GM12878 (cell line): ENCODE measurements at regions not wholly inside any gene's neighbourhood (a gene's known extent, or its start where the extent isn't known, plus 50 kb on each side); places are given as distances from the start of the nearest gene placed in this dataset.

Source experiments
- ATAC-seq: fragments of 200-7000 bp; cut with Tn5 transposase; 3 replicates; pipeline ENCODE4 v1.9.1; 2020; ENCODE audit warnings: mild to moderate bottlenecking, moderate library complexity
- BruUV-seq: library from RNA; stranded (reverse); fragments of 400-500 nt; replicated peaks from 2 replicates; lab custom pipeline; 2021; lab: Mats Ljungman, UMichigan
- CTCF ChIA-PET: fragments of 300-600 bp; sonication (Branson Sonifier 250); formaldehyde crosslinking; extraction: SDS; loops from one replicate; lab custom pipeline; 2021; ENCODE audit warnings: inconsistent platforms; lab: Yijun Ruan, JAX
- POLR2A ChIA-PET: fragments of 350-600 bp; formaldehyde crosslinking; extraction: SDS; loops from one replicate; lab custom pipeline; 2021; ENCODE audit warnings: inconsistent platforms; lab: Charles Lee
- RAD21 ChIA-PET: fragments of 300-600 bp; sonication (Branson Sonifier 250); formaldehyde crosslinking; loops from one replicate; lab custom pipeline; 2023; ENCODE audit warnings: antibody characterized with exemption; ENCODE audit not compliant: unreplicated experiment; lab: Charles Lee
- SMC1A ChIA-PET: fragments of 300-600 bp; sonication (Branson Sonifier 250); formaldehyde crosslinking; loops from one replicate; lab custom pipeline; 2023; ENCODE audit not compliant: unreplicated experiment, uncharacterized antibody; lab: Charles Lee
- DNase-seq: peaks from one replicate; pipeline ENCODE4 v3.0.0-alpha.2; 2011; ENCODE audit warnings: low read depth, low spot score
- FAIRE-seq: peaks from 3 replicates; lab custom pipeline; 2011; peaks lifted over from hg19 to GRCh38; lab: Jason Lieb, UNC
- H2AFZ ChIP-seq: 2 replicates; pipeline ENCODE4 v1.6.0; 2011; ENCODE audit warnings: low read depth, low read length, control low read depth; ENCODE audit not compliant: control insufficient read depth
- H3K27ac ChIP-seq: 2 replicates; pipeline ENCODE4 v1.5.1; 2011; ENCODE audit warnings: control low read depth; ENCODE audit not compliant: control insufficient read depth, insufficient read depth
- H3K27me3 ChIP-seq, 2 experiments: replicated peaks in 1 of 2; 2 replicates each; pipeline versions ENCODE4 v1.6.0 to v1.6.1; 2011; ENCODE audit warnings: low read length in 1 of 2; ENCODE audit not compliant: control insufficient read depth in 2 of 2, insufficient read depth in 2 of 2
- H3K36me3 ChIP-seq, 2 experiments: 2 replicates each; pipeline ENCODE4 v1.5.1; 2011; ENCODE audit warnings: low read length in 1 of 2; ENCODE audit not compliant: control insufficient read depth in 2 of 2, insufficient read depth in 2 of 2
- H3K4me1 ChIP-seq: 2 replicates; pipeline ENCODE4 v1.6.1; 2011; ENCODE audit warnings: mild to moderate bottlenecking, low read length, moderate library complexity, mixed read lengths; ENCODE audit not compliant: control insufficient read depth, insufficient read depth
- H3K4me2 ChIP-seq: 2 replicates; pipeline ENCODE4 v1.6.0; 2011; ENCODE audit warnings: control low read depth; ENCODE audit not compliant: control insufficient read depth, insufficient read depth
- H3K4me3 ChIP-seq: fragments of 200-600 bp; sonication (generic); 2 replicates; pipeline ENCODE4 v1.5.1; 2016
- H3K79me2 ChIP-seq: 2 replicates; pipeline ENCODE4 v1.6.0; 2011; ENCODE audit warnings: low read length; ENCODE audit not compliant: control insufficient read depth, insufficient read depth
- H3K9ac ChIP-seq: 2 replicates; pipeline ENCODE4 v1.8.0; 2011; ENCODE audit warnings: low read length, control low read depth, mixed read lengths; ENCODE audit not compliant: control insufficient read depth, insufficient read depth
- H3K9me3 ChIP-seq: replicated peaks from 3 replicates; pipeline ENCODE4 v1.5.1; 2011; ENCODE audit warnings: mild to moderate bottlenecking, low read length; ENCODE audit not compliant: control insufficient read depth, insufficient read depth
- H4K20me1 ChIP-seq: 2 replicates; pipeline ENCODE4 v1.6.0; 2011; ENCODE audit not compliant: control insufficient read depth, insufficient read depth
- BHLHE40 ChIP-seq, 2 experiments: fragments of 450-650 bp in 1 of 2; IDR thresholded peaks; 2 replicates each; pipeline ENCODE4 v1.6.1; 2011 to 2017; ENCODE audit warnings: low read depth in 2 of 2, borderline replicate concordance in 1 of 2, improper control_type of control experiment in 1 of 2, low read length in 1 of 2, mild to moderate bottlenecking in 1 of 2
- CHD1 ChIP-seq: IDR thresholded peaks from 2 replicates; pipeline ENCODE4 v1.6.1; 2012; ENCODE audit warnings: low read depth, low read length, improper control_type of control experiment
- DPF2 ChIP-seq: fragments of 450-650 bp; IDR thresholded peaks from 2 replicates; pipeline ENCODE4 v1.6.1; 2017; ENCODE audit warnings: mild to moderate bottlenecking
- ESRRA ChIP-seq: IDR thresholded peaks from 2 replicates; pipeline ENCODE4 v1.6.1; 2012; ENCODE audit warnings: mild to moderate bottlenecking, low read length, improper control_type of control experiment
- EZH2 ChIP-seq: IDR thresholded peaks from 2 replicates; pipeline ENCODE4 v1.6.1; 2012; ENCODE audit warnings: low read depth, mild to moderate bottlenecking, control low read depth, inconsistent platforms, low read length, borderline replicate concordance; ENCODE audit not compliant: control insufficient read depth
- FOS ChIP-seq: IDR thresholded peaks from 3 replicates; pipeline ENCODE4 v1.6.1; 2011; ENCODE audit warnings: borderline replicate concordance; ENCODE audit not compliant: insufficient read length; ENCODE audit errors: extremely low read depth
- FOXK2 ChIP-seq: fragments of 450-650 bp; IDR thresholded peaks from 2 replicates; pipeline ENCODE4 v1.6.1; 2017; ENCODE audit warnings: mild to moderate bottlenecking, moderate library complexity
- HDGF ChIP-seq: fragments of 450-650 bp; IDR thresholded peaks from 2 replicates; pipeline ENCODE4 v1.6.1; 2016; ENCODE audit warnings: antibody characterized with exemption
- IRF4 ChIP-seq: IDR thresholded peaks from 2 replicates; pipeline ENCODE4 v1.6.1; 2011; ENCODE audit warnings: low read depth, low read length
- MYC ChIP-seq: IDR thresholded peaks from 2 replicates; pipeline ENCODE4 v1.6.1; 2011; ENCODE audit warnings: mild to moderate bottlenecking, low read length, moderate library complexity, inconsistent platforms; ENCODE audit not compliant: insufficient read depth, insufficient replicate concordance, insufficient read length, severe bottlenecking
- NR2F1 ChIP-seq: fragments of 450-650 bp; conservative IDR thresholded peaks from 2 replicates; pipeline ENCODE4 v1.6.1; 2017; ENCODE audit warnings: mild to moderate bottlenecking
- PBX3 ChIP-seq: IDR thresholded peaks from 2 replicates; pipeline ENCODE4 v1.6.1; 2011; ENCODE audit warnings: mild to moderate bottlenecking, low read depth, low read length, moderate library complexity; ENCODE audit not compliant: insufficient replicate concordance
- PML ChIP-seq: IDR thresholded peaks from 2 replicates; pipeline ENCODE4 v1.6.1; 2012; ENCODE audit warnings: low read length, inconsistent platforms
- RB1 ChIP-seq: fragments of 450-650 bp; formaldehyde crosslinking; IDR thresholded peaks from 2 replicates; pipeline ENCODE4 v1.6.1; 2017; ENCODE audit warnings: mild to moderate bottlenecking, borderline replicate concordance
- SIX5 ChIP-seq: IDR thresholded peaks from 2 replicates; pipeline ENCODE4 v1.6.1; 2011; ENCODE audit warnings: mild to moderate bottlenecking, low read depth, low read length, moderate library complexity; ENCODE audit not compliant: severe bottlenecking
- WGBS: methylation state at CpG from one replicate; pipeline ENCODE4 v1.1.6; 2016; ENCODE audit warnings: low lambda C conversion rate; ENCODE audit not compliant: insufficient replicate concordance, insufficient coverage; ENCODE audit errors: missing lambda C conversion rate; 5-methylcytosine and 5-hydroxymethylcytosine counted together
- in situ Hi-C: fragments of 300-500 bp; cut with MboI; formaldehyde crosslinking; loops from 9 replicates; pipeline ENCODE4 v1.14.3; 2018; ENCODE audit warnings: mixed read lengths
- intact Hi-C: fragments of 100-400 bp; cut with micrococcal nuclease; formaldehyde crosslinking; loops from one replicate; pipeline ENCODE4 v1.14.2; 2022; ENCODE audit not compliant: unreplicated experiment

DNA sequence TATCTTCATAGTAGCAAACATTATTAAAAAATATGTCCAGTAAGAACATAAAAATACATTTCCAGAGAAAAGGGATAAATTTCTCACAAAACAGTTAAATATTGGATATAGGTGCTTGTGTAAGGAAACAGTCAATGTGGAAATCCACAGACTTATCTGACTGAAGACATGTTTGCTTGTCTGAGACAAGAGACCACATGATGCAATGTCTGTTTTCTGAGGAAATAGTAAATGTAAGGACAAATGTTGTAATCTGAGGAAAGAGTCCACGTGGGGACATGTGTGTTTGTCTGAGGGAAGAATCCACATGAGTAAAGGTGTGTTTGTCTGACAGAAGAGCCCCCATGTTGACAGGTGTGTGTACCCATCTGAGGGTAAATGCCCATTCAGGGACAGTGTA is 1093.2 kb downstream of the TMEM121 start:
- ChIA-PET RAD21 (no interaction called here), CTCF (interaction anchor here (0.8 to 3.9 kb wide), 12 partner anchors 10 to 211 kb away, joined by 3 to 29 read pairs (median 5); no protein-coding TSS in a partner anchor), SMC1A (interaction anchor here (0.8 to 1.4 kb wide), 2 partner anchors 13 to 44 kb away, joined by 3 to 4 read pairs; no protein-coding TSS in a partner anchor), POLR2A (no interaction called here)
- no peaks in the 10 kb centered on the region for H3K4me1 ChIP-seq
- no peak overlapping the region for H2AFZ ChIP-seq
- H3K9ac ChIP-seq, result no peak overlapping the region
- H3K27ac ChIP-seq, result no peak overlapping the region
- H3K36me3 ChIP-seq, result no peaks in the 10 kb centered on the region
- no peaks in the 10 kb centered on the region for H4K20me1 ChIP-seq
- no peak overlapping the region for H3K4me3 ChIP-seq
- BruUV-seq, result no TSS peak
- H3K4me2 ChIP-seq, result no peak overlapping the region
- FAIRE-seq (no peak), ATAC-seq (no peak), DNase-seq (no peak)
- TF ChIP-seq BHLHE40 (IDR thresholded peaks at IDR 0.05; ENCODE audit: borderline replicate concordance in 1 of 2, low read depth in 2 of 2, low read length in 1 of 2) (no peak), PML (no peak), IRF4 (no peak), EZH2 (no peak), PBX3 (no peak), RB1 (no peak), MYC (no peak), NR2F1 (no peak), SIX5 (no peak), ESRRA (no peak), HDGF (no peak), DPF2 (no peak), FOXK2 (no peak), FOS (no peak), CHD1 (no peak)
- intact Hi-C loops (no loop called here), in situ Hi-C loops (no loop called here)
- H3K27me3 ChIP-seq, result peaks cover 3 to 6% of the 10 kb centered on the region in 2 experiments; a peak in 3 of 4 replicates
- 0% methylated on average over 1 of the region's 1 CpG for WGBS
- no peaks in the 10 kb centered on the region for H3K79me2 ChIP-seq
- H3K9me3 ChIP-seq, result no peaks in the 10 kb centered on the region
